Activated naive CD8-positive, alpha-beta T cell treated with anti-CD3 and anti-CD28 coated beads, Interleukin-2, amount 50 U/mL, for 24 hours (primary cell): ENCODE measurements at regions not wholly inside any gene's neighbourhood (a gene's known extent, or its start where the extent isn't known, plus 50 kb on each side); places are given as distances from the start of the nearest gene placed in this dataset.
"Not testable (repeated sequence)": the region's sequence is repeated elsewhere in the genome, so short reads cannot be mapped to it uniquely, and the experiment has no call there.

ENCODE experiments used
- ATAC-seq: fragments of 150-1000 bp; cut with Tn5 transposase; one replicate; pipeline ENCODE4 v1.10.0; 2021
- DNase-seq: peaks from one replicate; pipeline ENCODE4 v3.0.0; 2021
- H3K27ac Mint-ChIP-seq: one replicate; pipeline ENCODE4 v1.8.0; 2021; ENCODE audit warnings: mild to moderate bottlenecking, mixed read lengths
- H3K27me3 Mint-ChIP-seq: one replicate; pipeline ENCODE4 v1.8.0; 2021; ENCODE audit warnings: mixed read lengths
- H3K36me3 Mint-ChIP-seq: one replicate; pipeline ENCODE4 v1.8.0; 2021; ENCODE audit warnings: low read depth, mixed read lengths
- H3K4me1 Mint-ChIP-seq: one replicate; pipeline ENCODE4 v1.8.0; 2021; ENCODE audit warnings: mixed read lengths
- H3K4me3 Mint-ChIP-seq: one replicate; pipeline ENCODE4 v1.8.0; 2021; ENCODE audit warnings: mild to moderate bottlenecking, moderate library complexity, mixed read lengths
- H3K9me3 Mint-ChIP-seq: one replicate; pipeline ENCODE4 v1.8.0; 2021; ENCODE audit warnings: mixed read lengths

GRCh38 chr1:169027607-169028320 is 78.7 kb upstream of the ATP1B1 start:
- H3K36me3 Mint-ChIP-seq = no peaks in the 10 kb centered on the region
- no peak for ATAC-seq
- peaks cover 4% of the 10 kb centered on the region for H3K27me3 Mint-ChIP-seq
- H3K9me3 Mint-ChIP-seq = no peaks in the 10 kb centered on the region
- H3K4me1 Mint-ChIP-seq = no peaks in the 10 kb centered on the region
- H3K27ac Mint-ChIP-seq = no peak overlapping the region
- no peak overlapping the region for H3K4me3 Mint-ChIP-seq
- no peak for DNase-seq

- Mint-ChIP-seq H3K27me3 (peaks cover 2% of the 10 kb centered on the region), H3K4me3 (no peak overlapping the region), H3K4me1 (no peaks in the 10 kb centered on the region), H3K27ac (no peak overlapping the region), H3K9me3 (peaks cover 2% of the 10 kb centered on the region), H3K36me3 (no peaks in the 10 kb centered on the region)
- ATAC-seq = no peak
- no peak for DNase-seq
Observed at GRCh38 chr1:169031566-169032224, 74.8 kb upstream of the ATP1B1 start.

- Mint-ChIP-seq H3K4me1 (peaks cover 31% of the 10 kb centered on the region), H3K27me3 (no peaks in the 10 kb centered on the region), H3K36me3 (no peaks in the 10 kb centered on the region), H3K4me3 (no peak overlapping the region), H3K9me3 (peaks cover 8% of the 10 kb centered on the region), H3K27ac (no peak overlapping the region)
- ATAC-seq (no peak), DNase-seq (no peak)
Observed at GRCh38 chr1:169041366-169041765, 65.1 kb upstream of the ATP1B1 start.

- no peak for DNase-seq
- ATAC-seq = no peak
- H3K36me3 Mint-ChIP-seq = no peaks in the 10 kb centered on the region
- H3K9me3 Mint-ChIP-seq = no peaks in the 10 kb centered on the region
- H3K27ac Mint-ChIP-seq = no peak overlapping the region
- H3K27me3 Mint-ChIP-seq = no peaks in the 10 kb centered on the region
- no peak overlapping the region for H3K4me3 Mint-ChIP-seq
- H3K4me1 Mint-ChIP-seq = peaks cover 41% of the 10 kb centered on the region
Observed at GRCh38 chr1:169042377-169042776, 64.1 kb upstream of the ATP1B1 start.

GRCh38 chr1:169043823-169044222 is 62.7 kb upstream of the ATP1B1 start:
- Mint-ChIP-seq H3K4me1 (peaks cover 54% of the 10 kb centered on the region), H3K27ac (peak overlapping the region; percentile 17), H3K4me3 (no peak overlapping the region), H3K27me3 (no peaks in the 10 kb centered on the region), H3K9me3 (no peaks in the 10 kb centered on the region), H3K36me3 (no peaks in the 10 kb centered on the region)
- no peak for DNase-seq
- peak; percentile 6 for ATAC-seq

DNA sequence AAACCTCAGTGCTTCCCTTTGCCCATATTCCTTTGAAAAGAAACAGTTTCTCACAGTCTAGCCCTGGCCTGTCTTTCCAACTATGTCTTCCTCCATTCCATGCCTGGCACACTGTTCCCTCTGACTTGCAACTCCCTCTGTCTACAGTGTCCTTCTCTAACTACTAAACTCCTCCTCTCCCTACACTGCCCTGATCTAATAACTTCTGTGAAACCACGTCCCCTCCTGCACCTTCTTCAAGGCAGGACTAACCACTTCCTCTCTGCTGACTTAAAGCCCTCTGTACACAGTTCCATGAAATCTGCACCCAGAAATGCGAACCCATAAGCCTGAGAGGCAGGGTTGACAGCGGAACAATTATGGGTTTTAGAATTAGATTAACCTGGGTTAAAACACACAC is 62.2 kb upstream of the ATP1B1 start:
- ATAC-seq (peak; percentile 91), DNase-seq (peak; percentile 27)
- Mint-ChIP-seq H3K36me3 (no peaks in the 10 kb centered on the region), H3K9me3 (no peaks in the 10 kb centered on the region), H3K4me1 (peaks cover 59% of the 10 kb centered on the region), H3K4me3 (peak overlapping the region; percentile 6), H3K27me3 (no peaks in the 10 kb centered on the region), H3K27ac (peak overlapping the region; percentile 17)

GRCh38 chr1:169044971-169045370 is 61.5 kb upstream of the ATP1B1 start:
- ATAC-seq (no peak), DNase-seq (no peak)
- no peaks in the 10 kb centered on the region for H3K36me3 Mint-ChIP-seq
- no peaks in the 10 kb centered on the region for H3K27me3 Mint-ChIP-seq
- no peak overlapping the region for H3K4me3 Mint-ChIP-seq
- peaks cover 65% of the 10 kb centered on the region for H3K4me1 Mint-ChIP-seq
- peak overlapping the region; percentile 6 for H3K27ac Mint-ChIP-seq
- H3K9me3 Mint-ChIP-seq = no peaks in the 10 kb centered on the region

DNA sequence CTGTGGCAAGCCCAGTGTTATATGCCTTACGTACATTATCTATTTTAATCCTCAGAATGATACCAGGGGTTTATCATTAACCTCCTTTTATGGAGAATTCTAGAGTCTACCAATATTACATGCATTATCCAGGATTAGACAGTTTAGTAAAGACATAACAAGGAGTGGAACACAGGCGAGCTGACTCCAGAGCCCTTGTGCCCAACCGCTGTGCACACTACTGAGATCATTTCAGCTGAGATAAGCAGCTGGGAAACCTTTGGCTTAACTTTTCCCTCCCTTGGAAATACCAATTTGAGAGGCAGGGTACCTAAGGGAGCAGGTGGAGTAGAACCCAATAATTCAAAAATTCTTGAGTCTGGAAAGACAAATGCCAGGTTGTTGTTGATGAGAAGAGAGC is 59.8 kb upstream of the ATP1B1 start:
- peaks cover 70% of the 10 kb centered on the region for H3K4me1 Mint-ChIP-seq
- H3K27me3 Mint-ChIP-seq = peaks cover under 1% of the 10 kb centered on the region
- no peak overlapping the region for H3K4me3 Mint-ChIP-seq
- no peak overlapping the region for H3K27ac Mint-ChIP-seq
- DNase-seq = no peak
- ATAC-seq = no peak
- H3K36me3 Mint-ChIP-seq = no peaks in the 10 kb centered on the region
- no peaks in the 10 kb centered on the region for H3K9me3 Mint-ChIP-seq

DNA sequence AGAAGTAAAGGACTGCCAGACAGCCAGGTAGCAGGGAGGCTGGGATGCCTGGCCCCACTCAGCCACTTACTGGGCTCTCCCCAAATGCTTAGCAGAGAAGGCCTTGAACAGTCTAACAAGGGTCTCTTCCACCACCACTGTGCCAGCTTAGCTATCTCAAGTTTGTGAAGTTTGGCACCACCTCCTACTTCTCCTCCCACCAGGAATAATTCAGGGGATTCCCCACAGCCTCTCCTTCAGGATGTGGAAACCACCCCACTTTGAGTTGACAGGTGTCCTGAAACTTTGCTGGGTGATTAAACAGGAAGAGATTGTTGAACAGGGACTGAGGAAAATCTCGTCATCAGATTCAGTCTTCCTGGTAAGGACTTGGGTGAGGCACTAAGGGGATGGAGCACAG is 59.4 kb upstream of the ATP1B1 start:
- no peak overlapping the region for H3K4me3 Mint-ChIP-seq
- H3K9me3 Mint-ChIP-seq = no peaks in the 10 kb centered on the region
- DNase-seq = no peak
- H3K36me3 Mint-ChIP-seq = no peaks in the 10 kb centered on the region
- ATAC-seq = no peak
- H3K27ac Mint-ChIP-seq = no peak overlapping the region
- peaks cover 70% of the 10 kb centered on the region for H3K4me1 Mint-ChIP-seq
- H3K27me3 Mint-ChIP-seq = peaks cover 2% of the 10 kb centered on the region

DNA sequence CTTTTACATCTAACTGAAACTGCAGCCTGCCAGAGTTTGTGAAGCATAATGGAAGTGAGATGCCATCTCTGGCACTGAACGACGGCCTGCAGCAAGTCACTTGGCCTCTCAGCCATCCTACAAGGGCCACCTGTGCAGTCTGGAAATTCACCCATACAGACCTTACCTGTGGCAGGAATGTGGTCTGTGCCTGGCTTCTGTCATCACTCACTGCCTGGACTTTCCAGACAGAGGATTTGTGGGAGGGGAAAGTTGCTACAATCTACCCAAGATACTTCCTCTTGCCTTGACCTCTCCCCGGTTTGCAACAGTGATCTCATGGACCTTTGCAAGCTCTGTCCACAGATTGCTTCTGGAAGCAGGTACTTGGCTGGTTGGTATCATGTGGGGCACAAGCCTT is 58.4 kb upstream of the ATP1B1 start:
- ATAC-seq (no peak), DNase-seq (no peak)
- H3K27ac Mint-ChIP-seq = peak overlapping the region; percentile 46
- H3K9me3 Mint-ChIP-seq = no peaks in the 10 kb centered on the region
- peaks cover 70% of the 10 kb centered on the region for H3K4me1 Mint-ChIP-seq
- H3K4me3 Mint-ChIP-seq = no peak overlapping the region
- H3K27me3 Mint-ChIP-seq = peaks cover 2% of the 10 kb centered on the region
- no peaks in the 10 kb centered on the region for H3K36me3 Mint-ChIP-seq

DNA sequence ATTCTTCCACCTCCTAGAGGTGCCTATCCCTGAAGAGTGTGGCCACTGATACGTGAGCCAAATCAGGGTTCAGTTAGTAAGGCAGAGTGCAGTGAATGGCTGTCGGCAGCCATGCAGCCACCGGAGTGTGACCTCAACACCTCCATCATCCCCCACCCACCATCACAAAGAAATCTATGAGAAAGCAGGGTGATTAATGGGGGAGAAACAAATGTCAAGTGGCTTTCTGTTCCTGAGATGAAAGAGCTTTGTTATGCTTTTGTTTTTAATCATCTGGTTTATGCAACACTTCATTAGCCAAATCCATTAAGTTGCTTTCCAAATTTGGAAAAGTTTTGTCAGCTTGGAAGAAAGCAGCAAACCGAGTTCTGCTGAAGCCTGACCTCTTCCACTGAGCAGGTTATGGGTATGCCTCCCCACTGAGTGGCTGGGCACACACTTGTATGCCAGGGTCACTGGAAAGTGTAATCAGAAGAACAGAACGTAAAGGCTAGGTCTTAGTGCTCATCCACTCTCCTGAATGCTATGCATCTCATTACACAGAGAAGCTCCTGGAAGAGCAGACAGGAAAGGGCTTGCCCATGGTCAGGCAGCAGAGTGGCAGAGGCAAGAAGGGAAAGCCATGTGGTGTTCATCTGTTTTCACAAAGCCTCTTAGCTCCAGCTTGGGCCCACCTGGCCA is 57.1 kb upstream of the ATP1B1 start:
- Mint-ChIP-seq H3K27me3 (peaks cover 2% of the 10 kb centered on the region), H3K36me3 (no peaks in the 10 kb centered on the region), H3K4me3 (peak overlapping the region; percentile 53), H3K4me1 (peaks cover 58% of the 10 kb centered on the region), H3K9me3 (no peaks in the 10 kb centered on the region), H3K27ac (peak overlapping the region; percentile 22)
- peak; percentile 79 for ATAC-seq
- DNase-seq = peak; percentile 47

GRCh38 chr1:169051171-169051570 is 55.3 kb upstream of the ATP1B1 start:
- H3K27me3 Mint-ChIP-seq = peaks cover 2% of the 10 kb centered on the region
- H3K9me3 Mint-ChIP-seq = no peaks in the 10 kb centered on the region
- DNase-seq (no peak), ATAC-seq (no peak)
- no peak overlapping the region for H3K27ac Mint-ChIP-seq
- no peaks in the 10 kb centered on the region for H3K36me3 Mint-ChIP-seq
- H3K4me1 Mint-ChIP-seq = peaks cover 46% of the 10 kb centered on the region
- no peak overlapping the region for H3K4me3 Mint-ChIP-seq

DNA sequence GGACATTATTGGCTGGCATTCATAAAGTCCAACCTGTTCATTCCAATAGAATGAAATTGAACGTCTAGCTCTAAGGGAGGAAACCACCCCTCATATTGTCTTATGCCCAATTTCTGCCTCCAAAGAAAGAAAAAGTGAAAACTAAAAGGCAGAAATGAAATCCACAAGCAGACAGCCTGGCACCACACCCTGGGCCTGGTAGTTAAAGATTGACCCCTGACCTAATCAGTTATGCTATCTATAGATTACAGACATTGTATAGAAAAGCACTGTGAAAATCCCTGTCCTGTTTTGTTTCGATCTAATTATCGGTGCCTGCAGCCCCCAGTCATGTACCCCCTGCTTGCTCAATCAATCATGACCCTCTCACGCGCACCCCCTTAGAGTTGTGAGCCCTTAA is 54.3 kb upstream of the ATP1B1 start:
- not testable (repeated sequence) for H3K9me3 Mint-ChIP-seq, H3K27me3 Mint-ChIP-seq, H3K27ac Mint-ChIP-seq, H3K4me3 Mint-ChIP-seq, DNase-seq, H3K36me3 Mint-ChIP-seq, ATAC-seq
- H3K4me1 Mint-ChIP-seq = peaks cover 36% of the 10 kb centered on the region

DNA sequence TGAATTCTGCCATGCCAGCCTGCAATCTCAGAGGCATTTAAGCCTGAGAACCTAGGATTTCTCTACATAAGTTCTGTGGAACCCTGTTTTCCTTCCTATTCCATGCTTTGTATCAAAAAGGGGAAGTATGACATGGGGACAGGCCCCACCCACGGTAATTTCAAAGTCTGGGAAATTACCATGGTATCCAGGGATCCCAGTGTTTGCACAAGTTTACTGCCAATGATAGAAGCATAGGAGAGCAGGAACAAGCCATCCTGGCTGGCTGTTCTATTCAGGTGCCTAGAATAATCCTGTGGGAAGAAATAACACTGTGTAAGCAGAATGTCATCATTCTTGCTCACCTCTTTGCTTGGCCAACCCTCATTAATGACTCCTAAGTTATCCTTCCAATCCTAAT is 53.8 kb upstream of the ATP1B1 start:
- H3K27me3 Mint-ChIP-seq = peaks cover 2% of the 10 kb centered on the region
- H3K27ac Mint-ChIP-seq = no peak overlapping the region
- ATAC-seq (no peak), DNase-seq (no peak)
- no peak overlapping the region for H3K4me3 Mint-ChIP-seq
- no peaks in the 10 kb centered on the region for H3K9me3 Mint-ChIP-seq
- H3K36me3 Mint-ChIP-seq = no peaks in the 10 kb centered on the region
- peaks cover 30% of the 10 kb centered on the region for H3K4me1 Mint-ChIP-seq

- Mint-ChIP-seq H3K27me3 (peaks cover 2% of the 10 kb centered on the region), H3K27ac (no peak overlapping the region), H3K4me3 (no peak overlapping the region), H3K4me1 (peaks cover 26% of the 10 kb centered on the region), H3K36me3 (no peaks in the 10 kb centered on the region), H3K9me3 (no peaks in the 10 kb centered on the region)
- ATAC-seq = no peak
- DNase-seq = no peak
Observed at GRCh38 chr1:169053196-169053595, 53.3 kb upstream of the ATP1B1 start.
